ENCODE measurements at regions not wholly inside any gene's neighbourhood (a gene's known extent, or its start where the extent isn't known, plus 50 kb on each side); places are given as distances from the start of the nearest gene placed in this dataset.

DNA sequence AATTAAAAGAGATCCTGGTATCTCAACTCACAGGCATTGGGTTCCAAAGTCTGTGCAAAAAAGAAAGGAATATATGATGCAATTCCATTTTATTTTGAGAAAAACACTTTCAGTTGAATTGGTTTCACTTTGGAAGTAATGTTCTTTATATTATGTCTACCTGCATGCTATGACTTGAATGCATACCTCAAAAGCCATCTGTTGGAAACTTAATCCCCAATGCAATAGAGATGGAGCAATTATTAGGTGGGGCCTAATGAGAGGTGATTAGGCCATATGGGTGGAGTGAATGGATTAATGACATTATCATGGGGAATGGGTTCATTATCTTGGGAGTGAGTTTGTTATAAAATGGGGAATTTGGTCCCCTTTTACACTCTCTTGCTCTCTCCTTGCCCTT is 293.3 kb downstream of the CSNK1G3 start:
- ChIA-PET POLR2A (no interaction called here), CTCF (no interaction called here)
- Histone ChIP-seq H3K9me3 (ENCODE audit: control insufficient read depth, insufficient read depth, low read depth, low read length) (no peaks in the 10 kb centered on the region), H3K4me1 (ENCODE audit: control insufficient read depth, insufficient read depth, low read length) (peaks cover 33% of the 10 kb centered on the region), H3K27ac (ENCODE audit: extremely low read depth, low read depth, low read length) (no peak overlapping the region), H3K36me3 (ENCODE audit: control insufficient read depth in 2 of 2, insufficient read depth in 1 of 2, low read length in 2 of 2) (no peaks in the 10 kb centered on the region), H3K4me3 (ENCODE audit: low read depth, low read length) (no peak overlapping the region)
- TF ChIP-seq IKZF3 (tag by site-specific recombination; IDR thresholded peaks at IDR 0.05), result no peak
- TF ChIP-seq SALL2 (tag by site-specific recombination; IDR thresholded peaks at IDR 0.05; ENCODE audit: borderline replicate concordance), result no peak
- TF ChIP-seq OVOL3 (tag by site-specific recombination; IDR thresholded peaks at IDR 0.05), result no peak
- no peak for TF ChIP-seq ZNF404 (tag by site-specific recombination; IDR thresholded peaks at IDR 0.05)
- no peak for TF ChIP-seq ZNF48 (tag by site-specific recombination; IDR thresholded peaks at IDR 0.05)
- TF ChIP-seq ZNF2 (tag by site-specific recombination; IDR thresholded peaks at IDR 0.05), result no peak
- no peak for TF ChIP-seq ZNF274 (IDR thresholded peaks at IDR 0.05; ENCODE audit: low read length)
- TF ChIP-seq ZNF274 (tag by site-specific recombination; IDR thresholded peaks at IDR 0.05; ENCODE audit: borderline replicate concordance), result no peak
- TF ChIP-seq ZNF112 (tag by site-specific recombination; IDR thresholded peaks at IDR 0.05), result no peak
- TF ChIP-seq ZNF776 (tag by site-specific recombination; IDR thresholded peaks at IDR 0.05; ENCODE audit: borderline replicate concordance), result no peak
- TF ChIP-seq, protein P1, sequence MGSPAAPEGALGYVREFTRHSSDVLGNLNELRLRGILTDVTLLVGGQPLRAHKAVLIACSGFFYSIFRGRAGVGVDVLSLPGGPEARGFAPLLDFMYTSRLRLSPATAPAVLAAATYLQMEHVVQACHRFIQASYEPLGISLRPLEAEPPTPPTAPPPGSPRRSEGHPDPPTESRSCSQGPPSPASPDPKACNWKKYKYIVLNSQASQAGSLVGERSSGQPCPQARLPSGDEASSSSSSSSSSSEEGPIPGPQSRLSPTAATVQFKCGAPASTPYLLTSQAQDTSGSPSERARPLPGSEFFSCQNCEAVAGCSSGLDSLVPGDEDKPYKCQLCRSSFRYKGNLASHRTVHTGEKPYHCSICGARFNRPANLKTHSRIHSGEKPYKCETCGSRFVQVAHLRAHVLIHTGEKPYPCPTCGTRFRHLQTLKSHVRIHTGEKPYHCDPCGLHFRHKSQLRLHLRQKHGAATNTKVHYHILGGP (tag by site-specific recombination; IDR thresholded peaks at IDR 0.05), result no peak
- no peak for TF ChIP-seq ZNF341 (tag by site-specific recombination; IDR thresholded peaks at IDR 0.05; ENCODE audit: low read depth)
- TF ChIP-seq ZNF24 (tag by site-specific recombination; IDR thresholded peaks at IDR 0.05), result no peak
- no peak for TF ChIP-seq ZNF792 (tag by site-specific recombination; IDR thresholded peaks at IDR 0.05)
- TF ChIP-seq ZSCAN23 (tag by site-specific recombination; IDR thresholded peaks at IDR 0.05), result no peak
- TF ChIP-seq, protein P2, sequence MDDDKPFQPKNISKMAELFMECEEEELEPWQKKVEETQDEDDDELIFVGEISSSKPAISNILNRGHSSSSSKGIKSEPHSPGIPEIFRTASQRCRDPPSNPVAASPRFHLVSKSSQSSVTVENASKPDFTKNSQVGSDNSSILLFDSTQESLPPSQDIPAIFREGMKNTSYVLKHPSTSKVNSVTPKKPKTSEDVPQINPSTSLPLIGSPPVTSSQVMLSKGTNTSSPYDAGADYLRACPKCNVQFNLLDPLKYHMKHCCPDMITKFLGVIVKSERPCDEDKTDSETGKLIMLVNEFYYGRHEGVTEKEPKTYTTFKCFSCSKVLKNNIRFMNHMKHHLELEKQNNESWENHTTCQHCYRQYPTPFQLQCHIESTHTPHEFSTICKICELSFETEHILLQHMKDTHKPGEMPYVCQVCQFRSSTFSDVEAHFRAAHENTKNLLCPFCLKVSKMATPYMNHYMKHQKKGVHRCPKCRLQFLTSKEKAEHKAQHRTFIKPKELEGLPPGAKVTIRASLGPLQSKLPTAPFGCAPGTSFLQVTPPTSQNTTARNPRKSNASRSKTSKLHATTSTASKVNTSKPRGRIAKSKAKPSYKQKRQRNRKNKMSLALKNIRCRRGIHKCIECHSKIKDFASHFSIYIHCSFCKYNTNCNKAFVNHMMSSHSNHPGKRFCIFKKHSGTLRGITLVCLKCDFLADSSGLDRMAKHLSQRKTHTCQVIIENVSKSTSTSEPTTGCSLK (tag by site-specific recombination; IDR thresholded peaks at IDR 0.05), result no peak
- TF ChIP-seq ZNF19 (tag by site-specific recombination; IDR thresholded peaks at IDR 0.05; ENCODE audit: low read depth), result no peak
- TF ChIP-seq OSR2 (tag by site-specific recombination; IDR thresholded peaks at IDR 0.05), result no peak

DNA sequence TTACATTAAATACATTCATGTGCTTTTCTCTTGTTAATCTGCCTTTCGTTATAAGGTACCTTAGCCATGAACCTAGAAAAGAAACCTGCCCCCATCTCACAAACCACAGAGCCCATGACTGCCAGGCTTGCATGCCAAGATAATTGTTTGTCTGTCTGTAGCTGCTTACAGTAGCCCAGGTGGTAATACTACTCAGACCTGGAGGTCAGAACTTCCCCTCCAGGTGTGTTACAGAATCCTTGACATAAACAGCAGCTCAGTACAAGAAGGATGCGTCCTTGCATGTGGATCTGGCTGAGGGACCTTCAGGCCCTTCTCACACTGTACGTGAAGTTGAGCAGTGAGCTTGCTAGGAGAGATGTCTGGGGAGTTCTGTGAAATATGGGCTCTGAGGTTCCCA is 291.4 kb downstream of the CSNK1G3 start:
- Histone ChIP-seq H3K27ac (ENCODE audit: extremely low read depth, low read depth, low read length) (no peak overlapping the region), H3K36me3 (ENCODE audit: control insufficient read depth in 2 of 2, insufficient read depth in 1 of 2, low read length in 2 of 2) (no peaks in the 10 kb centered on the region), H3K4me1 (ENCODE audit: control insufficient read depth, insufficient read depth, low read length) (peaks cover 16% of the 10 kb centered on the region), H3K9me3 (ENCODE audit: control insufficient read depth, insufficient read depth, low read depth, low read length) (no peaks in the 10 kb centered on the region), H3K4me3 (ENCODE audit: low read depth, low read length) (no peak overlapping the region)
- ChIA-PET POLR2A (no interaction called here), CTCF (interaction anchor here (1.1 kb wide), 1 partner anchor 28 kb away, joined by 6 read pairs; no protein-coding TSS in a partner anchor)
- TF ChIP-seq ZXDB (tag by site-specific recombination; IDR thresholded peaks at IDR 0.05), result no peak
- no peak for TF ChIP-seq ZNF391 (tag by site-specific recombination; IDR thresholded peaks at IDR 0.05; ENCODE audit: borderline replicate concordance, low read depth)
- TF ChIP-seq HOXD13 (CRISPR knock-in tag; IDR thresholded peaks at IDR 0.05; ENCODE audit: borderline replicate concordance), result no peak
- TF ChIP-seq ZBTB7A (tag by site-specific recombination; IDR thresholded peaks at IDR 0.05; ENCODE audit: low read depth), result no peak
- TF ChIP-seq, protein P3, sequence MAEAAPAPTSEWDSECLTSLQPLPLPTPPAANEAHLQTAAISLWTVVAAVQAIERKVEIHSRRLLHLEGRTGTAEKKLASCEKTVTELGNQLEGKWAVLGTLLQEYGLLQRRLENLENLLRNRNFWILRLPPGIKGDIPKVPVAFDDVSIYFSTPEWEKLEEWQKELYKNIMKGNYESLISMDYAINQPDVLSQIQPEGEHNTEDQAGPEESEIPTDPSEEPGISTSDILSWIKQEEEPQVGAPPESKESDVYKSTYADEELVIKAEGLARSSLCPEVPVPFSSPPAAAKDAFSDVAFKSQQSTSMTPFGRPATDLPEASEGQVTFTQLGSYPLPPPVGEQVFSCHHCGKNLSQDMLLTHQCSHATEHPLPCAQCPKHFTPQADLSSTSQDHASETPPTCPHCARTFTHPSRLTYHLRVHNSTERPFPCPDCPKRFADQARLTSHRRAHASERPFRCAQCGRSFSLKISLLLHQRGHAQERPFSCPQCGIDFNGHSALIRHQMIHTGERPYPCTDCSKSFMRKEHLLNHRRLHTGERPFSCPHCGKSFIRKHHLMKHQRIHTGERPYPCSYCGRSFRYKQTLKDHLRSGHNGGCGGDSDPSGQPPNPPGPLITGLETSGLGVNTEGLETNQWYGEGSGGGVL (tag by site-specific recombination; IDR thresholded peaks at IDR 0.05), result no peak
- TF ChIP-seq SCRT2 (tag by site-specific recombination; IDR thresholded peaks at IDR 0.05), result no peak
- TF ChIP-seq ZNF747 (tag by site-specific recombination; IDR thresholded peaks at IDR 0.05), result no peak
- no peak for TF ChIP-seq YY2 (tag by site-specific recombination; IDR thresholded peaks at IDR 0.05)
- TF ChIP-seq, protein P4, sequence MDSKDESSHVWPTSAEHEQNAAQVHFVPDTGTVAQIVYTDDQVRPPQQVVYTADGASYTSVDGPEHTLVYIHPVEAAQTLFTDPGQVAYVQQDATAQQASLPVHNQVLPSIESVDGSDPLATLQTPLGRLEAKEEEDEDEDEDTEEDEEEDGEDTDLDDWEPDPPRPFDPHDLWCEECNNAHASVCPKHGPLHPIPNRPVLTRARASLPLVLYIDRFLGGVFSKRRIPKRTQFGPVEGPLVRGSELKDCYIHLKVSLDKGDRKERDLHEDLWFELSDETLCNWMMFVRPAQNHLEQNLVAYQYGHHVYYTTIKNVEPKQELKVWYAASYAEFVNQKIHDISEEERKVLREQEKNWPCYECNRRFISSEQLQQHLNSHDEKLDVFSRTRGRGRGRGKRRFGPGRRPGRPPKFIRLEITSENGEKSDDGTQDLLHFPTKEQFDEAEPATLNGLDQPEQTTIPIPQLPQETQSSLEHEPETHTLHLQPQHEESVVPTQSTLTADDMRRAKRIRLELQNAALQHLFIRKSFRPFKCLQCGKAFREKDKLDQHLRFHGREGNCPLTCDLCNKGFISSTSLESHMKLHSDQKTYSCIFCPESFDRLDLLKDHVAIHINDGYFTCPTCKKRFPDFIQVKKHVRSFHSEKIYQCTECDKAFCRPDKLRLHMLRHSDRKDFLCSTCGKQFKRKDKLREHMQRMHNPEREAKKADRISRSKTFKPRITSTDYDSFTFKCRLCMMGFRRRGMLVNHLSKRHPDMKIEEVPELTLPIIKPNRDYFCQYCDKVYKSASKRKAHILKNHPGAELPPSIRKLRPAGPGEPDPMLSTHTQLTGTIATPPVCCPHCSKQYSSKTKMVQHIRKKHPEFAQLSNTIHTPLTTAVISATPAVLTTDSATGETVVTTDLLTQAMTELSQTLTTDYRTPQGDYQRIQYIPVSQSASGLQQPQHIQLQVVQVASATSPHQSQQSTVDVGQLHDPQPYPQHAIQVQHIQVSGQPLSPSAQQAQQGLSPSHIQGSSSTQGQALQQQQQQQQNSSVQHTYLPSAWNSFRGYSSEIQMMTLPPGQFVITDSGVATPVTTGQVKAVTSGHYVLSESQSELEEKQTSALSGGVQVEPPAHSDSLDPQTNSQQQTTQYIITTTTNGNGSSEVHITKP (tag by site-specific recombination; IDR thresholded peaks at IDR 0.05), result no peak
- TF ChIP-seq ZNF335 (tag by site-specific recombination; conservative IDR thresholded peaks at IDR 0.05), result no peak
- no peak for TF ChIP-seq ZNF114 (tag by site-specific recombination; IDR thresholded peaks at IDR 0.05)

All from HEK293 (cell line).